SK-N-SH (cell line): ENCODE measurements at regions not wholly inside any gene's neighbourhood (a gene's known extent, or its start where the extent isn't known, plus 50 kb on each side); places are given as distances from the start of the nearest gene placed in this dataset.
A peak's percentile ranks its signal among the peaks of the same experiment; 100 is the strongest.

Source experiments
- CTCF ChIA-PET: fragments of 300-600, 350-600 bp; formaldehyde crosslinking; extraction: SDS; loops from one replicate; lab custom pipeline; 2021; lab: Yijun Ruan, JAX
- POLR2A ChIA-PET: fragments of 350-600 bp; sonication (Branson Sonifier 250); formaldehyde crosslinking; extraction: SDS; loops from one replicate; lab custom pipeline; 2020; ENCODE audit warnings: antibody characterized with exemption, inconsistent platforms; lab: Yijun Ruan, JAX
- DNase-seq: peaks from one replicate; pipeline ENCODE4 v3.0.0; 2012
- H2AFZ ChIP-seq: fragments of 200-600 bp; sonication (generic); 2 replicates; pipeline ENCODE4 v1.8.1; 2016; ENCODE audit warnings: antibody characterized with exemption, mild to moderate bottlenecking, low read depth
- H3F3A ChIP-seq: fragments of 200-600 bp; sonication (generic); replicated peaks from 2 replicates; pipeline ENCODE3; 2016; ENCODE audit warnings: antibody characterized with exemption, mild to moderate bottlenecking; ENCODE audit not compliant: insufficient read depth
- H3K27ac ChIP-seq, 2 experiments: fragments of 200-500 bp in 1 of 2; fragments of 200-600 bp in 1 of 2; sonication (Bioruptor generic) in 1 of 2; sonication (generic), shearing (Covaris generic) in 1 of 2; 2 replicates each; pipeline versions ENCODE4 v1.5.1 to v1.6.1; 2014 to 2016; ENCODE audit warnings: low read depth in 2 of 2, inconsistent platforms in 1 of 2, low read length in 1 of 2, mild to moderate bottlenecking in 1 of 2, mixed read lengths in 1 of 2
- H3K27me3 ChIP-seq: fragments of 200-600 bp; sonication (generic), shearing (Covaris generic); 2 replicates; pipeline ENCODE4 v1.6.1; 2016; ENCODE audit warnings: mixed run types; ENCODE audit not compliant: insufficient read depth
- H3K36me3 ChIP-seq, 2 experiments: fragments of 200-500 bp in 1 of 2; fragments of 200-600 bp in 1 of 2; sonication (Bioruptor generic) in 1 of 2; sonication (generic) in 1 of 2; replicated peaks in 1 of 2; 2 replicates each; pipeline versions ENCODE3 to v1.5.1; 2014 to 2016; ENCODE audit warnings: low read length in 1 of 2, mild to moderate bottlenecking in 1 of 2; ENCODE audit not compliant: insufficient read depth in 2 of 2, control insufficient read depth in 1 of 2
- H3K4me1 ChIP-seq, 2 experiments: fragments of 200-500 bp in 1 of 2; fragments of 200-600 bp in 1 of 2; sonication (Bioruptor generic) in 1 of 2; sonication (generic), shearing (Covaris generic) in 1 of 2; 2 replicates each; pipeline versions ENCODE4 v1.5.1 to v1.6.1; 2014 to 2016; ENCODE audit warnings: low read depth in 1 of 2, low read length in 1 of 2, mixed run types in 1 of 2; ENCODE audit not compliant: insufficient read depth in 2 of 2, control insufficient read depth in 1 of 2
- H3K4me2 ChIP-seq: fragments of 200-600 bp; sonication (generic), shearing (Covaris generic); 2 replicates; pipeline ENCODE4 v1.6.1; 2017; ENCODE audit warnings: mixed run types
- H3K4me3 ChIP-seq, 2 experiments: fragments of 200-500 bp in 1 of 2; fragments of 200-600 bp in 1 of 2; sonication (Bioruptor generic) in 1 of 2; sonication (generic), shearing (Covaris generic) in 1 of 2; 2 replicates each; pipeline versions ENCODE4 v1.5.1 to v1.8.1; 2014 to 2016; ENCODE audit warnings: low read depth in 2 of 2, inconsistent platforms in 1 of 2, low read length in 1 of 2, mild to moderate bottlenecking in 1 of 2, mixed read lengths in 1 of 2, moderate library complexity in 1 of 2
- H3K79me2 ChIP-seq: fragments of 200-600 bp; sonication (generic); 2 replicates; pipeline ENCODE4 v1.8.1; 2017; ENCODE audit warnings: mild to moderate bottlenecking; ENCODE audit not compliant: insufficient read depth
- H3K9ac ChIP-seq: fragments of 200-600 bp; sonication (generic); 2 replicates; pipeline ENCODE4 v1.6.1; 2017; ENCODE audit warnings: mixed run types
- H3K9me2 ChIP-seq: fragments of 200-600 bp; sonication (generic); 2 replicates; pipeline ENCODE4 v1.6.1; 2017; ENCODE audit warnings: mixed run types
- H3K9me3 ChIP-seq: fragments of 200-600 bp; sonication (generic); 2 replicates; pipeline ENCODE4 v1.6.1; 2017; ENCODE audit warnings: mixed run types, mild to moderate bottlenecking, moderate library complexity
- H4K20me1 ChIP-seq: fragments of 200-600 bp; sonication (generic); 2 replicates; pipeline ENCODE4 v1.6.1; 2017; ENCODE audit warnings: mild to moderate bottlenecking, mixed run types; ENCODE audit not compliant: insufficient read depth
- CHD2 ChIP-seq: fragments of 150-350 bp; IDR thresholded peaks from 2 replicates; pipeline ENCODE4 v1.6.1; 2018; ENCODE audit warnings: low read length; ENCODE audit not compliant: partially characterized antibody
- ELF1 ChIP-seq: IDR thresholded peaks from 2 replicates; pipeline ENCODE4 v1.4.0; 2012
- EZH2phosphoT487 ChIP-seq: fragments of 200-600 bp; sonication (generic); IDR thresholded peaks from 2 replicates; pipeline ENCODE4 v1.6.1; 2017; ENCODE audit warnings: low read depth, mixed run types, mild to moderate bottlenecking, antibody characterized with exemption, moderate library complexity, borderline replicate concordance
- FOSL2 ChIP-seq: IDR thresholded peaks from 2 replicates; pipeline ENCODE4 v1.4.0; 2012; ENCODE audit warnings: low read depth, mild to moderate bottlenecking, moderate library complexity, borderline replicate concordance
- FOXJ3 ChIP-seq: sonication (generic); formaldehyde crosslinking; IDR thresholded peaks from 2 replicates; pipeline ENCODE4 v1.5.1; 2020; ENCODE audit warnings: mild to moderate bottlenecking, missing genetic modification reagents
- GATA2 ChIP-seq: sonication (generic); formaldehyde crosslinking; IDR thresholded peaks from 2 replicates; pipeline ENCODE4 v1.5.0; 2020; ENCODE audit warnings: mild to moderate bottlenecking, missing genetic modification reagents
- IRF3 ChIP-seq: fragments of 150-350 bp; IDR thresholded peaks from 2 replicates; pipeline ENCODE4 v1.6.1; 2016; ENCODE audit warnings: mild to moderate bottlenecking, low read depth, low read length
- MEF2A ChIP-seq: IDR thresholded peaks from 2 replicates; pipeline ENCODE4 v1.4.0; 2012; ENCODE audit warnings: low read depth, borderline replicate concordance
- NFIC ChIP-seq: IDR thresholded peaks from 2 replicates; pipeline ENCODE4 v1.4.0; 2012; ENCODE audit warnings: borderline replicate concordance
- PBX3 ChIP-seq: IDR thresholded peaks from 2 replicates; pipeline ENCODE4; 2012
- RAD21 ChIP-seq: IDR thresholded peaks from 2 replicates; pipeline ENCODE4 v1.6.1; 2012; ENCODE audit warnings: mild to moderate bottlenecking, low read length
- RCOR1 ChIP-seq: fragments of 150-350 bp; IDR thresholded peaks from 2 replicates; pipeline ENCODE4 v1.6.1; 2017; ENCODE audit warnings: antibody characterized with exemption, low read length
- REST ChIP-seq: IDR thresholded peaks from 2 replicates; pipeline ENCODE4 v1.6.1; 2012; ENCODE audit warnings: mild to moderate bottlenecking, low read depth, low read length, moderate library complexity
- RXRA ChIP-seq: IDR thresholded peaks from 2 replicates; pipeline ENCODE4 v1.4.0; 2012; ENCODE audit warnings: low read depth, mild to moderate bottlenecking, borderline replicate concordance
- TAF1 ChIP-seq: IDR thresholded peaks from 2 replicates; pipeline ENCODE4 v1.6.1; 2012; ENCODE audit warnings: low read depth, mild to moderate bottlenecking, low read length, moderate library complexity, borderline replicate concordance
- TEAD4 ChIP-seq: IDR thresholded peaks from 2 replicates; pipeline ENCODE4 v1.4.0; 2012; ENCODE audit warnings: mild to moderate bottlenecking, borderline replicate concordance; ENCODE audit not compliant: insufficient read depth
- WGBS: methylation state at CpG from one replicate; pipeline ENCODE4 v1.1.6; 2017; ENCODE audit warnings: low lambda C conversion rate; 5-methylcytosine and 5-hydroxymethylcytosine counted together
- TF ChIP-seq, protein P1 (sequence below): fragments of 200-600 bp; sonication (generic); IDR thresholded peaks from 2 replicates; pipeline ENCODE4 v1.6.1; 2017; ENCODE audit warnings: antibody characterized with exemption, mild to moderate bottlenecking, moderate library complexity
- TF ChIP-seq, protein P2 (sequence below): IDR thresholded peaks from 2 replicates; pipeline ENCODE4 v1.4.0; 2012; ENCODE audit warnings: low read depth, borderline replicate concordance

- Histone ChIP-seq H3K9me3 (no peaks in the 10 kb centered on the region), H3F3A (peaks cover 45% of the 10 kb centered on the region), H3K4me3 (no peak overlapping the region), H2AFZ (peak overlapping the region; percentile 83; the same call in 1 of the 2 replicates)
- TF ChIP-seq, protein P1, sequence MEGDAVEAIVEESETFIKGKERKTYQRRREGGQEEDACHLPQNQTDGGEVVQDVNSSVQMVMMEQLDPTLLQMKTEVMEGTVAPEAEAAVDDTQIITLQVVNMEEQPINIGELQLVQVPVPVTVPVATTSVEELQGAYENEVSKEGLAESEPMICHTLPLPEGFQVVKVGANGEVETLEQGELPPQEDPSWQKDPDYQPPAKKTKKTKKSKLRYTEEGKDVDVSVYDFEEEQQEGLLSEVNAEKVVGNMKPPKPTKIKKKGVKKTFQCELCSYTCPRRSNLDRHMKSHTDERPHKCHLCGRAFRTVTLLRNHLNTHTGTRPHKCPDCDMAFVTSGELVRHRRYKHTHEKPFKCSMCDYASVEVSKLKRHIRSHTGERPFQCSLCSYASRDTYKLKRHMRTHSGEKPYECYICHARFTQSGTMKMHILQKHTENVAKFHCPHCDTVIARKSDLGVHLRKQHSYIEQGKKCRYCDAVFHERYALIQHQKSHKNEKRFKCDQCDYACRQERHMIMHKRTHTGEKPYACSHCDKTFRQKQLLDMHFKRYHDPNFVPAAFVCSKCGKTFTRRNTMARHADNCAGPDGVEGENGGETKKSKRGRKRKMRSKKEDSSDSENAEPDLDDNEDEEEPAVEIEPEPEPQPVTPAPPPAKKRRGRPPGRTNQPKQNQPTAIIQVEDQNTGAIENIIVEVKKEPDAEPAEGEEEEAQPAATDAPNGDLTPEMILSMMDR, result peak; percentile 28
- TF ChIP-seq RAD21, result 0 out of 2 replicates have a peak, but pooled peaks have one; percentile 9
- no peak for TF ChIP-seq NFIC
- TF ChIP-seq, all 33 proteins: peak for 2
- Histone ChIP-seq H3K36me3 (no peaks in the 10 kb centered on the region), H3K27me3 (no peaks in the 10 kb centered on the region), H3K9me2 (no peaks in the 10 kb centered on the region), H3K4me1 (peaks cover 0 to 25% of the 10 kb centered on the region in 2 experiments; a peak in 1 of 4 replicates), H3K27ac (peak overlapping the region; percentile 16 to 94; a peak in 3 of 4 replicates), H4K20me1 (no peaks in the 10 kb centered on the region), H3K4me2 (no peak overlapping the region), H3K79me2 (no peaks in the 10 kb centered on the region), H3K9ac (no peak overlapping the region)
- WGBS, result 95% methylated on average over 2 of the region's 2 CpGs
- ChIA-PET CTCF (no interaction called here), POLR2A (no interaction called here)
- no peak for DNase-seq
Measured at GRCh38 chr3:110419096-110419495, 652.5 kb upstream of the NECTIN3 start.

GRCh38 chr3:110419601-110420000 is 652.0 kb upstream of the NECTIN3 start:
- H3K27ac ChIP-seq, result peak overlapping the region; percentile 50 to 94; a peak in 3 of 4 replicates
- H3K4me1 ChIP-seq, result peaks cover 0 to 22% of the 10 kb centered on the region in 2 experiments; a peak in 1 of 4 replicates
- H4K20me1 ChIP-seq, result no peaks in the 10 kb centered on the region
- no peak for DNase-seq
- 85% methylated on average over 2 of the region's 2 CpGs for WGBS
- POLR2A ChIA-PET, result no interaction called here
- H3K9me2 ChIP-seq, result no peaks in the 10 kb centered on the region
- H3K27me3 ChIP-seq, result no peaks in the 10 kb centered on the region
- H3K36me3 ChIP-seq, result no peaks in the 10 kb centered on the region
- H3K9me3 ChIP-seq, result no peaks in the 10 kb centered on the region
- H3K4me3 ChIP-seq, result peak overlapping the region in 1 of 2 experiments; percentile 42; a peak in 1 of 4 replicates
- H3K4me2 ChIP-seq, result peak overlapping the region; percentile 43; the same call in 1 of the 2 replicates
- peak overlapping the region; percentile 83; the same call in 1 of the 2 replicates for H2AFZ ChIP-seq
- no peaks in the 10 kb centered on the region for H3K79me2 ChIP-seq
- peaks cover 40% of the 10 kb centered on the region for H3F3A ChIP-seq
- peak overlapping the region; percentile 49; the same call in 1 of the 2 replicates for H3K9ac ChIP-seq
- CTCF ChIA-PET, result no interaction called here
- no peak for TF ChIP-seq EZH2phosphoT487
- no peak for TF ChIP-seq TAF1
- TF ChIP-seq FOXJ3 (CRISPR knock-in tag), result no peak
- no peak for TF ChIP-seq GATA2 (CRISPR knock-in tag)
- TF ChIP-seq FOSL2, result no peak
- no peak for TF ChIP-seq CHD2
- no peak for TF ChIP-seq TEAD4
- no peak for TF ChIP-seq IRF3
- TF ChIP-seq, protein P2, sequence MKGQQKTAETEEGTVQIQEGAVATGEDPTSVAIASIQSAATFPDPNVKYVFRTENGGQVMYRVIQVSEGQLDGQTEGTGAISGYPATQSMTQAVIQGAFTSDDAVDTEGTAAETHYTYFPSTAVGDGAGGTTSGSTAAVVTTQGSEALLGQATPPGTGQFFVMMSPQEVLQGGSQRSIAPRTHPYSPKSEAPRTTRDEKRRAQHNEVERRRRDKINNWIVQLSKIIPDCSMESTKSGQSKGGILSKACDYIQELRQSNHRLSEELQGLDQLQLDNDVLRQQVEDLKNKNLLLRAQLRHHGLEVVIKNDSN, result no peak
- no peak for TF ChIP-seq PBX3
- TF ChIP-seq RCOR1, result no peak
- TF ChIP-seq MEF2A, result no peak
- no peak for TF ChIP-seq ELF1
- no peak for TF ChIP-seq REST
- no peak for TF ChIP-seq RXRA
- TF ChIP-seq RAD21, result no peak
